Ramos (cell line): ENCODE measurements at regions not wholly inside any gene's neighbourhood (a gene's known extent, or its start where the extent isn't known, plus 50 kb on each side); places are given as distances from the start of the nearest gene placed in this dataset.

Experiments
- in situ Hi-C: fragments of 300-500 bp; cut with MboI; formaldehyde crosslinking; loops from one replicate; pipeline ENCODE4 v1.14.3; 2022; ENCODE audit warnings: low sequenced_read_pairs; ENCODE audit not compliant: unreplicated experiment

DNA sequence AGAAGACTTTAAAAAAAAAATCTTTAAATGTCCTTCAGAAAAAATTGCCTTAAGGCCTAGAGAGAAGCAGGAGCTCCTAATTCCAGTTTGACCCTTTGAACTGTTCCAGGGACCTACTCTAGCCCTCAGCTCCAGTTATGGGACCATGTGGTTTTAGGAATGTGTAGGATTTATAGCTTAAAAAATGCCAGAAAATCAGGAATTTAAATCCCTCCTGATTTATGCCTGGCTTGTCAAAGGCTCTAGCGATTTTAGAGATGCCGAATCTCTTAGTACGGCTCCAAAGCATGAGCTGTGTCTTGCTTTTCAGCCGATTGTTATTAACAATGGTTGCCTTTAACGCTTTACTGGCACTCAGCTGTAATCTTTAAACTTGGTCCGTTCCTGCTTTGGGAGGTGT, 130.6 kb upstream of the NPVF start:
- in situ Hi-C loops: no loop called here

DNA sequence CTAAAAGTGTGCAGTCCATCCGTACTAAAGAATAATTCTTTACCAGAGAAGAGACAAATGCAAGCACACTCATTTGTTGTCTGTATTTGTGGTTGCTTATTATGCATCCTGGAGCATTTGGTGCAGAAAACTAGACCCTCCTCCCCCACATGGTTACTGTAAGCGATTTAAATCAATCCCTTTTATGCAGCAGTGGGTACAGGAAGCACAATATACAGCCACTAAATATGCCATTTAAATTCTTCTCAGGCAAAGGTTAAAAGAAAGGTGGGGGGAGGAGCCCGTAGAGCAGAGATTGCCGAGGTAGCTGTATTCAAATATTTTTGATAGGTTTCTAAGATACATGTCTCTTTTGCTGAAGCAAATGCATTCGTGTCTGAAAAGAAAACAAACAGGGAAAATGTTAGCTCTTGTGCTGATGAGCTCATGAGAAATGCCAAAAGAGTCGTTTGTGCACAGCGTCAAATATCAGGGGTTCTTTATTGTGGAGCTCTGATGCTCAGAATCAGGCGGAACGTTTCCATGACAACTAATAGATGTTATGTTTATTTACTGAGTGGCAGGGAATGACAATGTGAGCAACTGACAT, 131.3 kb upstream of the NPVF start:
- in situ Hi-C loops: no loop called here

DNA sequence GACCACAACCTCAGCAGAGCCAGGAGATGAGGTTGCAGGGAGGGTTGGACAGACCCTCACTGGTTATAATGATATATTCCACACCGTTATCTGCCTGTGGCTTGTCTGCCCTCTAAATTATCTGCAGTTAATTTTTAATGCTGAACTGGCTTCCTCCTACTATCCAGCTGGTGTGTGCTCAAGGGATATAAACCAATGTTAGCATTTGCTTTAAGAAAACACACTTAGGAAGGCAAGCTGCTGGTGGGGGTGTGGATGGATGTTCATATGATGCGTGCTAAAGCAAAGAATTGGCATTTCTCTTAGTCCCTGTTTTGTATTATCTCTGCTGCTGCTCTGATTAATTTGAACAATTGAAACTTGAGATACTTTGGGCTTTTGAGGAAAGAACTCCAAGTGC, 132.2 kb upstream of the NPVF start:
- in situ Hi-C loops: no loop called here

DNA sequence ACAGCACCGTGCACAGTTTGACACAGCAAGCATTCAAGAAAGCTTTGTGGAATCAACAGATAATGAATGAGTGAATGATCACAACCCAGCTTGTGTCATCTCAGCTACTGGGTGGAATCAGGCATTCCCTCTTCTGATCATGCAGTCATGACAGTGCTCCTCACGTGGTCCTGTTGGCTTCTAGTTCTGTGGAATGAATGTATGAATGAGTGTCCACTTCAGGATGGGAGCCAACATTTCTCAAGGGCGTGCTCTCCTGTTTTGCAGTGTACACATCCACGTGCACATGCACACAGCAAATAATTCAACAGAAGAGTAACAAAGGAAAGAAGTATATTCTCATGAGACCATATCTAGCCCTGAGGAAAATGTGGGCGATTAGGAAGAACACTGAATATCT, 133.1 kb upstream of the NPVF start:
- in situ Hi-C loops: no loop called here

DNA sequence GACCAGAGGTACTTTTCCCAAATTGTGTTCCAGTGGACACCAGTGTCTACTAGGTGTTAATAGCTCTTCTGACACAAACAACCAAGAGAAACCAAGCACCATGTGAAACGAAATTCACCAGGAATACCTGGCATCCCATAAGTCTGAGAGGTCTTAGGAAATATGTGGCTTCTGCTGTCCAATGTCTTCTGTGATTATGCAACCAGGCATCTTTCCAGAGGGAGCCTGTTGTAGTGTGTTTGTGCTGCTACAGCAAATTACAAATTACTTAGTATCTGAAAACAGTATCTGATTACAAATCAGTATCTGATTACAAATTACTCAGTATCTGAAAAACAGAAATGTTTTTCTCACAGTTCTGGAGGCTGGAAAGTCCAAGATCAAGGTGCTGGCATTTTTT, 133.6 kb upstream of the NPVF start:
- in situ Hi-C loops: no loop called here

DNA sequence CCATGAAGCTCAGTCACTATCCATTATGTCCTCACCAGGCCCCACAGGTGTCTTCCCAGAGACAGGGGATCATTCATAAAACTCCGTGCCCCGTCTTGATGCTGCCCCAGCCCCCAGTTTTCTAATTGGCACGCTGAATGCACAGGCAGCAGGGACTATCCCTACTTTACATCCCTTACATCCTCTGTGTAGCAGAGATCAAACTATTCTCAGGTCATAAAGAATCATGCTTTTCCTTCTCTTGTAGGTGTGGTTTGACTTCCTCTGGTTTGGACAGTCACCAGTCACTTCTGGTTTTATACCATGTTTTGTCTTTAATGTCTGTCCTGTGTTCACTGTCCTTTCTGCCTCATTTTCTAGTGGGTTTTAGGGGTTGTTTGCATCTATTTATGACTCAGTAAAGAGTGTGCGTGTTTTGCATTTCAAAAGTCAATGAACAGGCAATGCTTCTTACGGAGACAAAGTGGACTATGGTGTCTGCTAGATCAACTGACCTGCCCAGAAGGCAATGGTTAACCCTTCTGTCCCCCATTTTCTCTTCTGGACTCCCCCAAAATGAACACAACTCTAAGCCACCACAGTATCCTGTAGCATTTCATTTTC, 140.4 kb upstream of the NPVF start:
- in situ Hi-C loops: no loop called here

DNA sequence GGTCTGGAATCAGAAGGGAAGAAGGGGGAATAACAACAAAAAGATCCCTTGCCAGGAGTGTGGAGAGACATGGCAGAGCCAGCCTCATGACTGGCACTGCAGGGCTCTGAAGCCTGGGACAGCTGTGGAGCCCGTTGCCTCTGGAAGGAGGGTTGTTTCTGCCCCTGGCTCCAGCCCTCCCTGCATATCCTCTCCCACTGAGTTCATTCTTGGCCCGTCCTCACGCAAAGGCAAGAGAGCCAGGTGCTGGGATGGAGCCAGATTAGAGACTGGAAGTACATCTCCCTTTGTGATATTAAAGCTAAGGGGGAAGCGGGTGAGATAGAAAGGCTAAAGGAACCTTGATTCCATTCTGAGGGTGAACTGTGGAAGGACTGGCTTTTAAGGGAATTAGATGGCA, 141.5 kb upstream of the NPVF start:
- in situ Hi-C loops: no loop called here

DNA sequence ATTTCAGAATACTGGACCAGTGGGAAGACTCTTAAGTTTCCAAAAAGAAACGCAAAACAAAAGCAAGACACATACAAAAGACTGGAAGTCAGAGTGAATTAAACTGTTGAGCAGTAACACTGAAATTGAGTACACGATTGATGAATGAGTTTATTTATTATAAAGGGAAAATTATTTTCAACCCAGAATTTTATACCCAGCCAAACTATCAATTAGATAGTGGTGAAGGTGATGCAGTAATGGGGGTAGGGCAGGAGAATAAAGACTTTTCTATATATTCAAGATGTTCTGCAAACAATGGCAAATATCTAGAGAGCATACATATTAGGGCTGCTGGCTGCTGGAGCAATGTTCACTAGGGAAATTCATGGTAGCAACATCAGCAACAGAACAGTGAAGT, 143.7 kb upstream of the NPVF start:
- in situ Hi-C loops: no loop called here

DNA sequence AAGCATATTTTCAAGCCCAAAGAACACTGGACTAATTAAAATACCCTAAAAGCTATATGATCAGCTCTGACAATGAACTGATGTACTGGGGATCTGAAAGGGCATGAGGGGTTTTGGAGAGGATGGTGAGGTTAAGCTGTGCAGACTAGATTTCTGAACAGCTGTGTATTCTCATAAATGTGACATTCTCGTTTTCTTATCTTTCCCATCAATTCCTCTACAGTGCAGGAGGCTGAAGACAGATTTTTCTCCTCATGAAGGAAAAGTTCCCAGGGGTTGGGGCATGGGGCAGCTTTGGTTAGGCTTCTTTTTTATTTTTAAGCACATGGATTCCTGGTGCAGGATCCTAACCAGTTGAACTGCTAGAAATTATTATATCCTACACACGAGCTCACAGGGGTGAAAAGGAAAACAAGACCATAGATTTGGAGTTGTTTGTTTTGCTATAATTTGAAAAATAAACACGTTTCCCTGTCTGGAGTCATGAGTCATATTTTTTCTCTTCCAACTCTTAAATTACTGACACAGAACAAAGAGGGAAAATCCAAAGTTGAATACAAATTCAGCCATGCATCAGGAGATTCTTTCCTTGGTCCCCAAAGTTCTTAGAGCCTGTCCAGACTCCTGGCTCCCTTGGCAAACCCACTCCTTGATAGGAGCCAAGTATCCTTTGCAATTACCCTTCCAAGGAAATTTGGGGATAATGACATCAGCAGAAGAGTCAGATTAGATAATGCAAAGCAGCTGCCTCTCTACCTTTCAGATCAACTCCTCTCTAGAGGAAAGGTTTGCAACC, 147.7 kb upstream of the NPVF start:
- in situ Hi-C loops: no loop called here

DNA sequence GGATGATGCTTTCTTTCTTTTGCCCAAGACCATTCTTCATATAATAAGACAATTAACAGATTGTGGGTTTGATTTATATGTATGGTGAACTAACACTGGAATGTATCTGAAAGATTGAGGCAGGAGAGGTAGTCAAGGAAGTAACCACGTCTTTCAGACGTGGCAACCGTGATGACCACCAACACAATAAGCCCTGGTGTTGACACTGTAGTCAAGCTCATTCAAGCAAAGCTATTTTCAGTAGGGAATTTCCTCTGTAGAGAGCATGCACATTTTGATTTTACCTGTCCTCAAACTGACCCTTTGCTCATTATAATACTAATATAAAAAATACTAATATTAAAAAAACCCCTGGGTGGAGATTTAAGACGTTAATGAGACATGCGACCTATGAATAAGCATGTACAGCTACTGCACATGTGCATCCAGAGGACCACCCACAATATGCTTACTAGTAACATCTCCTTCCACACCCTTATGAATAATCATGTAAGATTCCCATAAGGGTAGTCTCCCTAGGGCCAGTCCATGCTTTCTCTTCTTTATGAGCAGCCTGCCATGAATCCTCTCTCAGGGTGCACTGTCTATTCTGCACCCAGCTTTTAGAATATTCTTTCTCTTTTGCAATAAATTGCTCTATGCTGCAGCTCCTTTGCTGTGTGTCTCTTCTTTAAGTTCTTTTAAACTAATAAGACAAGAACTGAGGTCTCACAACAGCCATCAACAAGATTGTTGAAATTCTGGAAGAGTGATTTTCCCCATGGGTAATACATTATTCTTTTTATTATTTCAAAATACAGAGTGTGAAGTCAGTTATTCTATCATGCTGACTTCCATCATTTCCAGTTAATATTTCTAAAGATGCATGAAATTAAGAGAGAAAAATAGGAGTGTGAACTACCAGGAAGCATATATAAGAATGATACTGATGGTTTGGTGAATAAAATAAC, 151.3 kb upstream of the NPVF start:
- in situ Hi-C loops: no loop called here

DNA sequence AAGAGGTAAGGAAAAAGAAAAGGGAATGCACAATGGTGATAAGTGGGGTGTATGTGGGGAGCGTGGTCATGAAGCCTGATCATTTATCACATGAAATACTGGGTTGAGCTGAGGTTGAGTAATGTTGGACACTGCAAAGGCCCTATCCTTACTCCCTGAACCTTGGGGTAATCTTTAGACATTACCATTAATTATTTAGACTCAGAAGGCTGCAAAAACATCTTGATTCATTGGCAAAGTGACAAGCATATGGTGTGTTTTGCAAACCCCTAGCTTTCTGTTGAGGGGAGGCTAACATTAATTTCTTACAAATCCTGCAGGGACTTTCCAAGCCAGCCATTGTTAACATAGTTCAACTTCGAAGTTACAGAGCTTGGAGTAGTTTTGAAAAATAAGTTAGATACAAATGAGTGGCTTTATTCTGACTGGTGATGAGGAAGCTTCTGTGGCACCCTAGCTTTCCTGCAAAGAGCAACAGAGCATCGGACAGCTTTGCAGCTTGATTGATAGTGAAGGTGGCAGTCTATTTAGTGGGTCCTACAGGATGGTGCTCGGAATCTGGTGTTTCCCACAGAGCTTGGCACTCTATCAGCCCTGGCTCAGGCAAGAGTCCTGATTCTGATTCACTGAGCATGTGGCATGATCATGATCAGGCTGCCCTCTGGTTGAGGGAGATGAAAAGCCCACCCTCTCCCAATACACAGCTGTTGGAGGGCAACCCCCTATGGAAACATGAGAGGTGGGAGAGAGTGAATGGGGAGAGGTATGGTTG, 153.7 kb upstream of the NPVF start:
- in situ Hi-C loops: no loop called here

DNA sequence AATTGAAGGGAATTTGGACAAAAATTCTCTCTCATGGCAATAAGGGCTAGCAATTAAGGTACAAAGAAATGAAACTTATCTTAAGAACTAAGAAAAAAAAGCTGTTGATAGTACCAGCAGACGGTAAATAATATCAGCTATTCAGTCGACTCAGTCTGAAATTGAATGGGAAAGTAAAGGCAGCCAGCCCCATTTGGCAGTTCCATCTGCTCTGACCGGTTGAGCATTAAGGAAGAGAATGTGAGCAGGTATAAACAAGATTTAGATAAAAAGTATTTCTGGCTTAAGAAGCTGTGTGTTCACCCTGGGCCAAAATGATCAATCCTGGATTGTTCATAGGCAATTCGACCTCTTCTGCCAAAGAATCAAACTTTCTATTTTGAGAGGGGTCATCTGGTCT, 154.6 kb upstream of the NPVF start:
- in situ Hi-C loops: no loop called here

DNA sequence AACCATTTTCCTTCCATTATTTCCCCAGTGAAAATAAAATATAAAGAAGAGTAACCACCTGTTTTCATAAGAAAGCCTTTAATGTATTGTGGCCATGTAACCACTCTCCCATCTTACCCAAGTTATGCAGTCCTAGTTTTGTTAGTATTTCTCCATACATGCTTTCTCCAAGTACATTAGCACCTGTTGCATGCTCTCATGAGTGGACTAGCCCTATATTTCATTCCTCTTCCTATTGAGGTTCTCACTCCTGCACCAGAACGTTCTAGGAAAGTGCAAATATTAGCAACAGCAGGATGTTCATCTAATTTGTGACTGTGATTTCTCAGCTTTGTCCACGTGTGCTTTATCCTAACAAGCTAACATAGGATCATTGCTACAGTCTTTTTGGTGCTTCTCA, 155.1 kb upstream of the NPVF start:
- in situ Hi-C loops: no loop called here

DNA sequence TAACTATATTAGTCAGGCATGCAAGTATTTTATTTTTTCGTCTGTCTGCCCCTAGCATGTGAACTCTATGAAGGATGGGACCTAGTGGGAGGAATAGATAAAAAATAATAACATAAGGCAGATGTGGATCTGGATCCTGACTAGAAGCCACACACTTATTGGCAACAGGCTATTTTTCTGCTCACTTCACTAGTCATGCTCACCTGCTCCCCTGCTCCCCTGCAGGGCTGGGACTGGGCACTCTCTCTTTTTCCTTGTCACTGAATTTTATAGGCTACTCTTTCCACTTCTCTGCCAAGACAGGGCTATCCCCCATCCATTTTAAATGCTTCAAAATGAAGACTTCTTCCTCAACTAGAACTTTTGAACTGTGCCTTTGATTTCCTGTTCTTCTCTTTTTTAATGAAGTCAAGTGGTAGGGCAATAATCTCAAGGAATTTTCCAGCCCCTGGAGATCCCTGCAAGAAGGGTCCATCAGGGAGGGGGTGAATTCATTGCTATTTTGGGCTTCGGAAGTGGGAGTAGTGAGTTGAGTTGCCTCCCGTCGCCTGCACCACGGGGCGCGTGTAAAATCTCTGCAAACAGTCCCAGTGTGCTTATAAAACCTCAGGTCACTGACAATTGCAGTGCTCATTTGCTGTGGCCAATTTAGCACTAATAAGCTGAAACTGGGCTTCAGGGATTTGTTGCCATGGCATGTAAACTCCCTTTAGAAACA, 156.7 kb upstream of the NPVF start:
- in situ Hi-C loops: no loop called here

DNA sequence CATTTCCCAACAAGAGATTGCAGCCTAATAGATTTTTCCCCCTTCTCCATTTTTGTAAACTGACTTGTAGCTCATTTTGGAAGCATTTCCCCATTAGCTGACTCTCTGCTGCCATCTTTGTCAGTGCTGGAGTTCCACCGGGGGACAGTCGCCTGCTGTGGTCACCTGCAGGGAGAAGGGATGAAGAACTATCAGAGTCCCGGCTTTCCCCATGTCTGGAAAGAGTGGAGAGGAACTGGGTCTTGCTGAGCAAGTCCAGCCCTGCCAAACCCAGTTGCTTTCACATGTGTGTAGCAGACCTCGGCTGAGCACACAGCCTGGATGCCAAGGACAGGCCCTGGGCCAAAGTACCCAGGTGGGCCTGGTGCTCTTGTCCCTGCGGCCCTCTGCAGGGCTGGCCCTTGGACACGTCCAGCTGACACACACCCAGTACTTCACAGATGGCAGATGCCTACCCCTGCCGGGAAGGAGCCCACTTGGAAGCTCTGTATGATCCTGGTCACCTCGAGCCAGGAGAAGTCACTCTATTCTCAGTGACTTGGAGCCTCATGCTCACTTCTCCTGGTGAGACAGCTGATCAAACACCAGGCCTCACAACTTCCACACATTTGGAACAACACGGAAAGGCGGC, 157.3 kb upstream of the NPVF start:
- in situ Hi-C loops: no loop called here

DNA sequence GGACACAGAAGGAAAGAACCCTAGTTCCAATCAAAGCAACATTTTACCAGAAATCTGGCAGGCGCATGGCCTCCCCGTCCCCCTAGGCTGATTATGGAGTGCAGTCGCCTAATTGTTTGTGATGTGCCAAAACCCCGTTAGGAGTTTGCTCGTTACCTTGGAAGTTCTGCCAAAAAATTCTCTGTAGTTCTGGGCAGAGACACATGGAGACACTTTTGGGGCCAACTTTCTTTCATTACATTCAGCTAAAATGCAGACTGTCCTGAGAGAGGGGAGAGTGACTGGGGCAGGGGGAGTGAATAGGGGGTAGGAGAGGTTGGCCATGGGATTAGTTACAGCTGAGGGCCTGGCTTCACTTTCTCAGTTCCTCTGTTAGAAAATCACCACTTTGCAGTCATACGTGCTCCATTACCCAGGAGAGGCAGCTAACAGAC, 158.0 kb upstream of the NPVF start:
- in situ Hi-C loops: no loop called here

DNA sequence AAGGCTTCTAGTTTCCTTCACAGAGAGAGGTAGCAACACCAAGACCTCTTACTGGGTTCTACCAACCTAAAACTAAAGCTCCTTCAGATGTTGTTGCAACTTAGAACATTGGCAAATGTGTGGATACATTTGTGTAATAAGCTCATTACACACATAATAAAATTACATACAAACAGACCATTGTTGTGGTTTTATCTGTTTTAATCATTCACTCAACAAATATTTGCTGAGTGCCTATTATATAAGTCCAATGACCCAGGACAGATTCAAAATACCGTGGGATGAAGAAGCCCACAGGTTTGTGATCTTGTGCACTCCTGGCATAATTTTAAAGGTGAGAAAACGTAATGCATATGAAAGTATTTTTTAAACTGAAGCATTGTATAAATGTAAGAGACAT, 160.4 kb upstream of the NPVF start:
- in situ Hi-C loops: no loop called here

DNA sequence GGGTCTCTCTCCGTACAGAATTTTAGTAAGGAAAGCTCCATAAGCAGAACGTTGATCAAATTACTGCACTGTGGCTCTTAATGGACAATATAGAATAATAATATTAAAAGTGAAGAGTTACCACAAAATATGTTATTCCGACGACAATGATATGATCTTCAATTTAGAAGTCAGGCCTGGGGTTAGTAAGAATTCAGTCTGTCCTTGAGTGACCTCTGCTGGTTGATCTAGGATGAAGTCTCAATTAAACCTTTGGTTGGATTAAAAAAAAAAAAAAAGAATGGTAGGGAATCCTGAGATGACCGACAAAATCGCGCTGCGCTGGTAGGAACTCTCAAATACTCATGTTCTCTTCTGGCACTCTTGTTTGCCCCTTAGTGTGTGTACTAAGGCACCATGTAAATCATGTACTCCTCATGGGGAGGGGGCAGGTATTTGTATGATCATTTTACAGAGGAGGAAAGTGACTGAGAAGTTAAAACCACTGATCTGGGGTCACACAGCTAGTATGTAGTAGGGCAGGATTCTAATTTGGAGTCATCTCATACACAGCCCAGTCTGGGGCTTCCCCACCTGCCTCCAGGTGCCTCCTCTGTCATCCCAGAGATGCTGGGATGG, 161.3 kb upstream of the NPVF start:
- in situ Hi-C loops: no loop called here
